GM18507 (cell line): ENCODE measurements at regions not wholly inside any gene's neighbourhood (a gene's known extent, or its start where the extent isn't known, plus 50 kb on each side); places are given as distances from the start of the nearest gene placed in this dataset.

Source experiments
- DNase-seq: peaks from one replicate; pipeline ENCODE4 v3.0.0; 2011; ENCODE audit warnings: low read depth; ENCODE audit not compliant: insufficient read length; ENCODE audit errors: extremely low spot score
- FAIRE-seq: peaks from 2 replicates; lab custom pipeline; 2011; peaks lifted over from hg19 to GRCh38; lab: Jason Lieb, UNC

- DNase-seq: no peak
- peak; percentile 55 for FAIRE-seq
Measured at GRCh38 chr13:23979361-23980159, 82.3 kb upstream of the C1QTNF9B start.

GRCh38 chr13:23980160-23980551, 82.9 kb upstream of the C1QTNF9B start:
- FAIRE-seq (peak; percentile 77), DNase-seq (peak; percentile 83)

GRCh38 chr13:23983671-23984070, 86.4 kb upstream of the C1QTNF9B start:
- DNase-seq (no peak), FAIRE-seq (no peak)

- FAIRE-seq (no peak), DNase-seq (no peak)
Measured at GRCh38 chr13:23984546-23984945, 87.2 kb upstream of the C1QTNF9B start.

- DNase-seq (no peak), FAIRE-seq (no peak)
Measured at GRCh38 chr13:23985060-23985459, 87.8 kb upstream of the C1QTNF9B start.

- DNase-seq (no peak), FAIRE-seq (no peak)
Measured at GRCh38 chr13:23985839-23986238, 88.5 kb upstream of the C1QTNF9B start.

GRCh38 chr13:23986619-23987018, 89.3 kb upstream of the C1QTNF9B start:
- FAIRE-seq: no peak
- DNase-seq: no peak

- FAIRE-seq: no peak
- no peak for DNase-seq
Measured at GRCh38 chr13:23987331-23987894, 90.1 kb upstream of the C1QTNF9B start.

- FAIRE-seq (no peak), DNase-seq (no peak)
Measured at GRCh38 chr13:23988546-23989122, 91.3 kb upstream of the C1QTNF9B start.

GRCh38 chr13:23990455-23990854, 93.2 kb upstream of the C1QTNF9B start:
- FAIRE-seq: no peak

GRCh38 chr13:23991119-23991518, 93.8 kb upstream of the C1QTNF9B start:
- DNase-seq (no peak), FAIRE-seq (no peak)

More at GRCh38 chr13:23990455-23990854, 93.2 kb upstream of the C1QTNF9B start:
- DNase-seq: no peak

GRCh38 chr13:23992781-23993679, 95.7 kb upstream of the C1QTNF9B start:
- DNase-seq (no peak), FAIRE-seq (no peak)

- DNase-seq (no peak), FAIRE-seq (no peak)
Measured at GRCh38 chr13:23993680-23993985, 96.3 kb upstream of the C1QTNF9B start.

- no peak for FAIRE-seq
Measured at GRCh38 chr13:23995283-23996073, 98.2 kb upstream of the C1QTNF9B start.

GRCh38 chr13:23996456-23996855, 99.2 kb upstream of the C1QTNF9B start:
- DNase-seq: no peak

More at GRCh38 chr13:23995283-23996073, 98.2 kb upstream of the C1QTNF9B start:
- DNase-seq: no peak

GRCh38 chr13:23999424-23999823, 102.1 kb upstream of the C1QTNF9B start:
- FAIRE-seq (no peak), DNase-seq (no peak)

More at GRCh38 chr13:23996456-23996855, 99.2 kb upstream of the C1QTNF9B start:
- FAIRE-seq: peak; percentile 50

GRCh38 chr13:24002206-24002815, 105.0 kb upstream of the C1QTNF9B start:
- DNase-seq (no peak), FAIRE-seq (no peak)

GRCh38 chr13:24004142-24004899, 107.0 kb upstream of the C1QTNF9B start:
- DNase-seq (no peak), FAIRE-seq (no peak)
